Spleen (tissue), 11 donors: ENCODE measurements at regions not wholly inside any gene's neighbourhood (a gene's known extent, or its start where the extent isn't known, plus 50 kb on each side); places are given as distances from the start of the nearest gene placed in this dataset.

Experiments used
- DNase-seq: peaks from one replicate; pipeline ENCODE4 v3.0.0-alpha.2; 2020
- H3K27ac ChIP-seq, 8 donors: fragments of 200-600 bp; sonication (generic) in 7 of 8; 1 replicate in 4 of 8; 2 replicates in 4 of 8; pipeline versions ENCODE4 v1.5.0 to v1.8.0; 2016 to 2021; ENCODE audit warnings: inconsistent platforms in 4 of 8, mild to moderate bottlenecking in 4 of 8, moderate library complexity in 1 of 8
- H3K27me3 ChIP-seq, 7 donors: fragments of 200-600 bp; sonication (generic) in 6 of 7; replicated peaks in 1 of 7; 1 replicate in 4 of 7; 2 replicates in 3 of 7; pipeline versions ENCODE4 v1.5.0 to v1.8.0; 2016 to 2021; ENCODE audit warnings: inconsistent platforms in 3 of 7, mild to moderate bottlenecking in 1 of 7
- H3K36me3 ChIP-seq, 6 donors: fragments of 200-600 bp; sonication (generic) in 5 of 6; 1 replicate in 4 of 6; 2 replicates in 2 of 6; pipeline versions ENCODE4 v1.5.0 to v1.8.0; 2016 to 2021; ENCODE audit warnings: inconsistent platforms in 2 of 6
- H3K4me1 ChIP-seq, 6 donors: fragments of 200-600 bp; sonication (generic) in 5 of 6; 1 replicate in 3 of 6; 2 replicates in 3 of 6; pipeline versions ENCODE4 v1.5.0 to v1.8.0; 2016 to 2021; ENCODE audit warnings: inconsistent platforms in 3 of 6
- H3K4me3 ChIP-seq, 8 donors: fragments of 200-600 bp; sonication (generic) in 7 of 8; 1 replicate in 4 of 8; 2 replicates in 4 of 8; pipeline versions ENCODE4 v1.5.0 to v1.8.0; 2016 to 2021; ENCODE audit warnings: inconsistent platforms in 4 of 8, mild to moderate bottlenecking in 4 of 8, moderate library complexity in 2 of 8
- H3K9me3 ChIP-seq, 8 donors: fragments of 200-600 bp; sonication (generic) in 7 of 8; 1 replicate in 4 of 8; 2 replicates in 4 of 8; pipeline versions ENCODE4 v1.5.0 to v1.8.0; 2016 to 2021; ENCODE audit warnings: inconsistent platforms in 4 of 8
- CTCF ChIP-seq, 11 experiments: fragments of 200-600 bp in 7 of 11; fragments of 450-650 bp in 4 of 11; sonication (generic) in 4 of 11; IDR thresholded peaks in 8 of 11; conservative IDR thresholded peaks in 3 of 11; 1 replicate in 7 of 11; 2 replicates in 4 of 11; pipeline versions ENCODE4 v1.4.0 to v1.8.0; 2016 to 2021; ENCODE audit warnings: antibody characterized with exemption in 11 of 11, inconsistent platforms in 4 of 11, mild to moderate bottlenecking in 1 of 11
- POLR2A ChIP-seq, 3 donors: fragments of 450-650 bp; IDR thresholded peaks; one replicate each; pipeline ENCODE4 v1.5.1; 2017; ENCODE audit warnings: antibody characterized with exemption in 3 of 3, mild to moderate bottlenecking in 1 of 3
- POLR2AphosphoS5 ChIP-seq, 3 donors: sonication (generic); formaldehyde crosslinking; IDR thresholded peaks; one replicate each; pipeline ENCODE4 v1.5.1; 2017; ENCODE audit warnings: antibody characterized with exemption in 3 of 3
- WGBS, 5 donors: extraction: QIAGEN DNeasy Blood & Tissue Kit in 3 of 5; methylation state at CpG; one replicate each; pipeline versions ENCODE4 v1.1.5 to v1.1.7; 2013 to 2018; 5-methylcytosine and 5-hydroxymethylcytosine counted together
- intact Hi-C: fragments of 100-400 bp; cut with DNase I; formaldehyde crosslinking; loops from one replicate; pipeline ENCODE4 v1.15.0; 2023; ENCODE audit warnings: low total_unique reads
- donor health status: healthy with polysubstance abuse.
- donor health status: DM: no; HTN: no; CAD: no; lungs with moderate emphysema.
- donor health status: DM: no; HTN: no; CAD: no.
- donor health status: Bipolar disorder and iron deficiency.
- donor health status: healthy.
- donor health status: DM: no; HTN: no; CAD: no.
- donor health status: DM: yes; HTN: yes; CAD: no.

- intact Hi-C loops, result no loop called here
- no peak for TF ChIP-seq CTCF (IDR thresholded peaks at IDR 0.05 in 8 of 11, conservative IDR thresholded peaks at IDR 0.05 in 3 of 11)
- no peak for TF ChIP-seq POLR2A (IDR thresholded peaks at IDR 0.05)
- TF ChIP-seq POLR2AphosphoS5 (IDR thresholded peaks at IDR 0.05), result no peak
- Histone ChIP-seq H3K4me1 (no peaks in the 10 kb centered on the region), H3K4me3 (no peak overlapping the region), H3K36me3 (no peaks in the 10 kb centered on the region), H3K9me3 (no peaks in the 10 kb centered on the region), H3K27ac (no peak overlapping the region), H3K27me3 (no peaks in the 10 kb centered on the region)
- 26 to 37% (median 30%) methylated on average over 2 of the region's 2 CpGs for WGBS, 5 donors
- DNase-seq, result no peak
These were observed 291.0 kb upstream of the DOK6 start for GRCh38 chr18:69109686-69110085.

GRCh38 chr18:69120833-69121232 lies 279.9 kb upstream of the DOK6 start:
- Histone ChIP-seq H3K36me3 (no peaks in the 10 kb centered on the region), H3K27ac (no peak overlapping the region), H3K27me3 (no peaks in the 10 kb centered on the region), H3K9me3 (no peaks in the 10 kb centered on the region), H3K4me1 (no peaks in the 10 kb centered on the region), H3K4me3 (no peak overlapping the region)
- DNase-seq, result no peak
- 72 to 89% (median 78%) methylated on average over 2 of the region's 2 CpGs for WGBS, 5 donors
- intact Hi-C loops, result no loop called here
- no peak for TF ChIP-seq POLR2A (IDR thresholded peaks at IDR 0.05)
- TF ChIP-seq POLR2AphosphoS5 (IDR thresholded peaks at IDR 0.05), result no peak
- TF ChIP-seq CTCF (IDR thresholded peaks at IDR 0.05 in 8 of 11, conservative IDR thresholded peaks at IDR 0.05 in 3 of 11), result no peak

- no peaks in the 10 kb centered on the region for H3K27me3 ChIP-seq
- no peaks in the 10 kb centered on the region for H3K9me3 ChIP-seq
- TF ChIP-seq CTCF (IDR thresholded peaks at IDR 0.05 in 8 of 11, conservative IDR thresholded peaks at IDR 0.05 in 3 of 11) (no peak), POLR2A (IDR thresholded peaks at IDR 0.05) (no peak), POLR2AphosphoS5 (IDR thresholded peaks at IDR 0.05) (no peak)
- H3K27ac ChIP-seq, result no peak overlapping the region
- no peak overlapping the region for H3K4me3 ChIP-seq
- DNase-seq, result no peak
- intact Hi-C loops, result no loop called here
- no peaks in the 10 kb centered on the region for H3K36me3 ChIP-seq
- 34 to 51% (median 40%) methylated on average over 1 of the region's 1 CpG for WGBS, 5 donors
- no peaks in the 10 kb centered on the region for H3K4me1 ChIP-seq
These were observed 277.3 kb upstream of the DOK6 start for GRCh38 chr18:69123421-69123820.

DNA sequence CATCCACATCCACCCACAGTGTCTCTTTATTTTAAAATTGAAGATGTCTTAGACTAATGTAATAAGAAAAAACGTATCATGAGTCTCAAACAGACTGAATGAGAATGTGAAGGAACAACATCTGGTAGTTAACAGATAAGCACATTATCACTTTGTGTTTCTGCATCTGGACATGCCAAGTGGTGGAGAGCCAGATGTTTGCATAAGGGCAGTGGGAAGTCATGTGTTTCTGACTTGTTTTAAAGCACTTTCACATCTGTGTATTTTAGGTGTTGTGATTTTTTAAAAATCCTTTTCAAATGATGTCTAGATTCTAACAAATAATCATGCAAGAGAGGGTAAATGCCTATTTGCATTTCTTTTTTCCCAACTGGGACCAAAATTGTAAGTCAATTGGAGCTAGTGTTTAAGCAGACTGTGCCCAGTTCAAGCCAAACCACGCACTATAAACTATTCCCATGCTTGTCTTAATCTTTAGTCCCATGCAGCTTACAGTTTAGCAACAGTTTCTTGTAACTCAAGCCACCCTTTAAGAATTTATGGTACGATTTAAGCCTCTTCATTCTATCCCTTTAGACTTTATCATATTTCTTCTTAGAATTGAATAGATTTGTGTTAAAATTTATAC lies 272.7 kb upstream of the DOK6 start:
- DNase-seq, result no peak
- Histone ChIP-seq H3K4me3 (no peak overlapping the region), H3K9me3 (peaks cover 0 to 13% (median 5%) of the 10 kb centered on the region in 8 donors), H3K4me1 (no peaks in the 10 kb centered on the region), H3K36me3 (no peaks in the 10 kb centered on the region), H3K27ac (no peak overlapping the region), H3K27me3 (no peaks in the 10 kb centered on the region)
- intact Hi-C loops, result no loop called here
- 55 to 75% (median 65%) methylated on average over 3 of the region's 3 CpGs for WGBS, 5 donors
- TF ChIP-seq POLR2A (IDR thresholded peaks at IDR 0.05), result no peak

DNA sequence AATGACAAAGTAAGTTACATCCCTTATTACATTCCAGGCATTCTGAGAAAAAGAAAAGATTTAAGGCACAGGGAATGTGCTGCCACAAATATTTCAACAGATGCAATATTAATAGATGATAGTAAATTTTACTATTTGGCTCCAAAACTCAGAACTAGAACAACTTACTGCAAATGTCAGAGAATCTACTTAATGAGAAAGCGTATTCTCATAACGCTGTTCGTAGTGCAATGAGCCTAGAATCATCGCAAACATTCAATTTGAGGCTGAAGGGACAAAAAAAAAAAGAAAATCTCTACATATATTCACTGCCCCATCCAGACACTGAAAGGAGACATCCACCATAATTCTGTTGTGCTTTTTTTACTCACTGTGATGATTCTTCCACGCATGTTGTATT lies 272.1 kb upstream of the DOK6 start:
- H3K4me3 ChIP-seq, result no peak overlapping the region
- peaks cover 0 to 16% (median 10%) of the 10 kb centered on the region in 8 donors for H3K9me3 ChIP-seq
- no peaks in the 10 kb centered on the region for H3K36me3 ChIP-seq
- H3K4me1 ChIP-seq, result no peaks in the 10 kb centered on the region
- no peaks in the 10 kb centered on the region for H3K27me3 ChIP-seq
- H3K27ac ChIP-seq, result no peak overlapping the region
- intact Hi-C loops, result no loop called here
- no peak for TF ChIP-seq POLR2AphosphoS5 (IDR thresholded peaks at IDR 0.05)
- TF ChIP-seq POLR2A (IDR thresholded peaks at IDR 0.05), result no peak
- no peak for TF ChIP-seq CTCF (IDR thresholded peaks at IDR 0.05 in 8 of 11, conservative IDR thresholded peaks at IDR 0.05 in 3 of 11)
- WGBS, 5 donors, result 84 to 96% (median 94%) methylated on average over 5 of the region's 5 CpGs
- DNase-seq, result no peak
